ENCODE measurements at regions not wholly inside any gene's neighbourhood (a gene's known extent, or its start where the extent isn't known, plus 50 kb on each side); places are given as distances from the start of the nearest gene placed in this dataset.

DNA sequence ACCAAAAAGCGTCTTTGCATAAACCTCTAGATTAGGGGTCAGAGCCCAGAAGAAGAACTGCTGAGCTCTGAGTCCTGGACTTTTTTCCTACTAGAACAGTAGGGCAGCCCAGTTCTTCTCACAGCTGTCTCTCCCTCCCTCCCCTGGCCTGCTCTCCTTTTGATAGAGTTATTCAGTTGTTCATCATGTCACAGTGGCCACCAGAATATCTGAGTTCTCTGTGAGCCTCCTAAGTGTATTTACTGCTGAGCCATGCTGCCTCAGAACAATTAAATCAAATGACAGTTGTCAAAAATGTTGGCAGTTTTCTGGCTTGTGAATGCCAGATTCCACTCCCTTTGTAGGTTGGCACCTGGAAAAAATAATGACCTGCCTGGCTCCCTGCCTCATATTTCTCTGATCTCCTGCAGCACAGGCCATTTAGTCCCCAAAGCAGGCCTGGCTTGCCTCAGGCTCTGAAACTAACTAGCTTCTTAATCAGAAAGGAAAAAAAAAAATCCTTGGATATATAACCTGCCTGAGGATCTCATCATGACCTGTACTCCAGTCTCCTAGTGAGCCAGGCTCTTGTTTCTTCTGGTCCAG, 377.4 kb upstream of the LARGE1 start:
- TF ChIP-seq, protein P1, sequence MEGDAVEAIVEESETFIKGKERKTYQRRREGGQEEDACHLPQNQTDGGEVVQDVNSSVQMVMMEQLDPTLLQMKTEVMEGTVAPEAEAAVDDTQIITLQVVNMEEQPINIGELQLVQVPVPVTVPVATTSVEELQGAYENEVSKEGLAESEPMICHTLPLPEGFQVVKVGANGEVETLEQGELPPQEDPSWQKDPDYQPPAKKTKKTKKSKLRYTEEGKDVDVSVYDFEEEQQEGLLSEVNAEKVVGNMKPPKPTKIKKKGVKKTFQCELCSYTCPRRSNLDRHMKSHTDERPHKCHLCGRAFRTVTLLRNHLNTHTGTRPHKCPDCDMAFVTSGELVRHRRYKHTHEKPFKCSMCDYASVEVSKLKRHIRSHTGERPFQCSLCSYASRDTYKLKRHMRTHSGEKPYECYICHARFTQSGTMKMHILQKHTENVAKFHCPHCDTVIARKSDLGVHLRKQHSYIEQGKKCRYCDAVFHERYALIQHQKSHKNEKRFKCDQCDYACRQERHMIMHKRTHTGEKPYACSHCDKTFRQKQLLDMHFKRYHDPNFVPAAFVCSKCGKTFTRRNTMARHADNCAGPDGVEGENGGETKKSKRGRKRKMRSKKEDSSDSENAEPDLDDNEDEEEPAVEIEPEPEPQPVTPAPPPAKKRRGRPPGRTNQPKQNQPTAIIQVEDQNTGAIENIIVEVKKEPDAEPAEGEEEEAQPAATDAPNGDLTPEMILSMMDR (IDR thresholded peaks at IDR 0.05; ENCODE audit: low read depth, low read length), result no peak
- DNase-seq (ENCODE audit: low read depth in 1 of 2, low spot score in 1 of 2), result no peak
- Histone ChIP-seq H3K4me3 (no peak overlapping the region), H3K27ac (no peak overlapping the region), H3K4me1 (ENCODE audit: low read depth) (peaks cover 48% of the 10 kb centered on the region), H3K9me3 (ENCODE audit: low read depth) (no peaks in the 10 kb centered on the region), H3K27me3 (no peaks in the 10 kb centered on the region), H3K36me3 (no peaks in the 10 kb centered on the region)

DNA sequence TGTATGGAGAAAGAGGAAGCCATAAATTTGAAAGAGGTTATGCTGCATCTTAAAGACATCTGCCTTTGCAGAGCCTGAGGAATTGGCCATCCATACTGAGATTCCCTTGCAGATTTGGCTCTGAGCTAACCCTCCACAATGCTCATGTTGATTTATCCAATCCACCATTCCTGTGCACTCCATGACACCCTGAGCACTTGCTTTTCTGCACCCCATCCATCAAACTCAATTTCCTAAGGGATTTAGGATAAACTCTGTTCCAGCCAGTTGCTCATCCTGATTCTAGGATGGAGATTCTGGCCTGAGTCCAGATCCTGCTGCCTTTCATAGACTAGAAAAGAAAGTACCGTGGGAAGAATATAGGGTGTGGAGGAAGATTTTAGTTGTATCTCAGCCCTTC, 379.2 kb upstream of the LARGE1 start:
- TF ChIP-seq, protein P1 (IDR thresholded peaks at IDR 0.05; ENCODE audit: low read depth, low read length), result no peak
- H3K27me3 ChIP-seq, result no peaks in the 10 kb centered on the region
- H3K36me3 ChIP-seq, result no peaks in the 10 kb centered on the region
- H3K4me3 ChIP-seq, result no peak overlapping the region
- H3K4me1 ChIP-seq (ENCODE audit: low read depth), result peaks cover 55% of the 10 kb centered on the region
- no peaks in the 10 kb centered on the region for H3K9me3 ChIP-seq (ENCODE audit: low read depth)
- H3K27ac ChIP-seq, result no peak overlapping the region
- DNase-seq (ENCODE audit: low read depth in 1 of 2, low spot score in 1 of 2), result no peak

DNA sequence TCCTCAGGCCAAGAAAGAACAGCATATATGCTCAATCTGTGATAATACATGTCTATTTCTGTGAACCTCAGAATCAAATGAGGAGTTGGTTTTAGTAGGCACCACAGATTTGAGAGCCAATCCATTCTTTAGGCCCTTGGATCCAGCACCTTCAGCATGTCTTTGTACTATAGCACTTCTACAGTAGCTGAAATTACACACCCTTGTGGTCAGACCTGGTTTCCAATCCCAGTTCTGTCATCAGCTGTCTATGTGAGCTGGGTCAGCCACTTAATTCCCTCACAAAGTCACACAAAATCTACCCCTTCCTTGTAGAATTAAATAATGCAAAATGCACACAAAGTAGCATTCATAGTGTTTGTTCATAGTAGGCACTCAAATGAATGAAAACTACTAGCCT, 381.3 kb upstream of the LARGE1 start:
- H3K27me3 ChIP-seq, result no peaks in the 10 kb centered on the region
- peak overlapping the region; percentile 83 for H3K27ac ChIP-seq
- TF ChIP-seq, protein P1 (IDR thresholded peaks at IDR 0.05; ENCODE audit: low read depth, low read length), result no peak
- DNase-seq (ENCODE audit: low read depth in 1 of 2, low spot score in 1 of 2), result peak in 1 of 2 donors; percentile 27
- H3K4me3 ChIP-seq, result no peak overlapping the region
- no peaks in the 10 kb centered on the region for H3K36me3 ChIP-seq
- peaks cover 59% of the 10 kb centered on the region for H3K4me1 ChIP-seq (ENCODE audit: low read depth)
- H3K9me3 ChIP-seq (ENCODE audit: low read depth), result no peaks in the 10 kb centered on the region

DNA sequence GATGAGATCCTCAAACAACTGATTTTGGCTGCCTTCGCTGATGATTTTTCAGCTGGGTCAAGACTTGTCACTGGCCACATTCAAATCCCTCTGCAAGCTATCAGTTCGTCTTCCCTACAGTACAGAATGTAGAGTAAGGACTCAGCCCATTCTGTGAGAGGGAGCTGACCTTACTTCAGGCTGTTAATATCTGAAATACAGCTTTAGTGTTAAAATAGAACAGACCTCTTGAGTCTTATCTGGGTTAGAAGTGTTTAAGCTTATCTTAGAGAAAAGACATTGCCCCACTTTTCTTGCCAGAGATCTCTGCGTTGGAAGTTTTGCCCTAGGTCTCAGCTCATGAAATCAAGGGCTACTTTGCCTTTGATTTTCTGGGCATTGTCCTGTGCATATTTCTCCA, 383.4 kb upstream of the LARGE1 start:
- TF ChIP-seq, protein P1 (IDR thresholded peaks at IDR 0.05; ENCODE audit: low read depth, low read length), result no peak
- Histone ChIP-seq H3K9me3 (ENCODE audit: low read depth) (no peaks in the 10 kb centered on the region), H3K4me1 (ENCODE audit: low read depth) (peaks cover 55% of the 10 kb centered on the region), H3K4me3 (no peak overlapping the region), H3K27ac (peak overlapping the region; percentile 83), H3K27me3 (no peaks in the 10 kb centered on the region), H3K36me3 (no peaks in the 10 kb centered on the region)
- peak in 1 of 2 donors; percentile 75 for DNase-seq (ENCODE audit: low read depth in 1 of 2, low spot score in 1 of 2)

DNA sequence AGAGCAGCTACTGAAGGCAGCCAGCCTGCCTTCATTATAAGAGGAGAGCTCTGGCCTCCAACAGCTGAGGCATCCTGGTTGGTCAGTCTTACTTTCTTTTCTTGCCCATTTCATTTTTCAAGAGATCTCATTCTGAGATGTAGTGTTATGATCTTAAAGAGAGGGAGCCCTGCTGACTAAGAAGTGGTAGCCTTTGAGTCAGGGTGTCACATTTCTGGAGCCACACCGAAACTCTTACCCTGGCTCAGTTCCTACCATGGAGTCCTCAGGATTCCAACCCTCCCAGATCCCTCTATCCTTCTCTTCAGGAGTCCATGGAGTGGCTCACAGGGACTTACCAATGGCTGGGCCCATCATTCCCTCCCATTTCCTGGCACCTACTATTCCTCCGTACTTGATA, 386.1 kb upstream of the LARGE1 start:
- no peak overlapping the region for H3K27ac ChIP-seq
- H3K36me3 ChIP-seq, result no peaks in the 10 kb centered on the region
- TF ChIP-seq, protein P1 (IDR thresholded peaks at IDR 0.05; ENCODE audit: low read depth, low read length), result no peak

More for the DNA sequence above, 386.1 kb upstream of the LARGE1 start:
- no peak overlapping the region for H3K4me3 ChIP-seq
- peaks cover 35% of the 10 kb centered on the region for H3K4me1 ChIP-seq (ENCODE audit: low read depth)
- no peaks in the 10 kb centered on the region for H3K9me3 ChIP-seq (ENCODE audit: low read depth)
- no peak for DNase-seq (ENCODE audit: low read depth in 1 of 2, low spot score in 1 of 2)
- no peaks in the 10 kb centered on the region for H3K27me3 ChIP-seq
